Dedifferentiated amniotic fluid mesenchymal stem cell (primary cell): ENCODE measurements at regions not wholly inside any gene's neighbourhood (a gene's known extent, or its start where the extent isn't known, plus 50 kb on each side); places are given as distances from the start of the nearest gene placed in this dataset.
A peak's percentile ranks its signal among the peaks of the same experiment; 100 is the strongest.
"Not testable (repeated sequence)": the region's sequence is repeated elsewhere in the genome, so short reads cannot be mapped to it uniquely, and the experiment has no call there.

Source experiments
- DNase-seq: peaks from one replicate; pipeline ENCODE4 v3.0.0-alpha.2; 2016; ENCODE audit errors: extremely low spot score

DNA sequence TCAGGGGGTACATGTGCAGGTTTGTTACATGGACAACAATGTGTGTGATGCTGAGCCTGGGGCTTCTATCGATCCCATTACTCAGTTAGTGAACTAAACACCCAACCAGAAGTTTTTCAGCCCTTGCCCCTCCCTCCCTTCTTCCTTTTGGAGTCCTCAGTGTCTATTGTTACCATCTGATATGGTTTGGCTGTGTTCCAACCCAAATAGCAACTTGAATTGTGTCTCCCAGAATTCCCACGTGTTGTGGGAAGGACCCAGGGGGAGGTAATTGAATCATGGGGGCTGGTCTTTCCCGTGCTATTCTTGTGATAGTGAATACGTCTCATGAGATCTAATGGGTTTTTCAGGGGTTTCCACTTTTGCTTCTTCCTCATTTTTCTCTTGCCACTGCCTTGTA lies 186.3 kb downstream of the AEBP2 start:
- not testable (repeated sequence) for DNase-seq

- no peak for DNase-seq
These were observed 188.4 kb downstream of the AEBP2 start for GRCh38 chr12:19627719-19628118.

DNA sequence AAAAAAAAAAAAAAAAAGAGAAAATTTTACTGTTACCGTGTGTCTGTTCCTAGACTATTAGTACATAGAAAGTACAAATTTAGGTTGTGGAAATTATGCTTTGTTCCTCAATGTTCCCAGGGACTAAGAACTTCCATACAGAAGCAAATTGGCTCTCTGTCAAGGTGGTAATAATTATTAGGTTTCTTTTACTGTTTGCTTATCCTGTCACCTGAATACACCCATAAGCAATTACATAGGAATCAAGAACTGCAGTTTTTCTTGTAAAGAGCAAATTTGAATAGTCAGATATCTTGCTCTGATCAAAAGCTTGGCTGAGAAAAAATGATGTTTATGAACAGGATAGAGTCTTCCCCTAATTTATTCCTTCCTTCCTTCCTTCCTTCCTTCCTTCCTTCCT lies 191.2 kb downstream of the AEBP2 start:
- DNase-seq, result no peak

GRCh38 chr12:19633194-19633593 lies 193.9 kb downstream of the AEBP2 start:
- no peak for DNase-seq

DNA sequence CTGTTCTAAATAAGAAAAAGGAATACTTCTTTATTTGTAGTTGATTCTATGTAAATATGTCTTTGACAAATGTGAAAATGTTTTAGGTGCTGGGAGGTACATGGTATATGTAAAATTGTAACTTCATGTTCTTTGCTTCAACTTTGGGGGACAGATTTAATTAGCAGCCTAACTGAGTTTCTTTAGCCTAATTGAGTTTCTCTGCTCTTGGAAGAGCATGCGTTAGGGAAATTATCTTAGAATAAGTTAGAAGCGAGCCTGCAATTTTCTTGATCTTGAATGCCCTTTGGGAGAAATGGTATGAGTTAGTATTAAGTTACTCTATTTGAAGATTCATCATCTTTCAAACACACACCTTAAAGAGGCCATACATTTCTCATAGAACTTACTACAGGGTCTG lies 194.3 kb downstream of the AEBP2 start:
- DNase-seq, result no peak

DNA sequence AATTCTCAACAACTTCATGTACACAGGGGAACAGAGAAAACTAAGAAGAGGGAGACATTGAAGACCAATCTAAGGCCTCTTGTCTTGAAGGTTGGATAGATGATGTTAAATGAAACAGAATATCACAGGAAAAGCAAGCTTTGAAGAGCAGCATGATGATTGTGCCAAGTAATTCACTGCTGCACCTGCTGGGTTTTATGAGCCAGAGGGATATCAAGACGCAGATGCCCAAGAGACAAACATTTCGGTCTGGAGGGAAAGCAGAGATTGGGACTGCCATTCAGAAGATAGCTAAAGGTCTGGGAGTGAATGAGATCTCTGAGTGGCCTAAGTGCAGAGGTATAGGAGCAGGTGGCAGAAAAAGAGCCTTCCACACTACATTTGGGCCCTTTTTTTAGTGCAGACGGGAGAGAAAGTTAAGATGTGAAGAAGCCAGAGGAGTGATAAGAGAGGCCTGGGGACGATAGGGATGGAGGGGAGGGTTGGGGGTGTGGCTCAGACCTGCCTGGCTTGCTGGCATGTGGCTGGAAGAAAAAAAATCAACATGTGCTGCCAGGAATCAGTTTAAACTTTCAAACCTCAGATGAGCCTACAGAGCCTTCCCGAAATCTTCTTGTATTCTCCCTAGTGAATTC lies 200.6 kb downstream of the AEBP2 start:
- no peak for DNase-seq

DNA sequence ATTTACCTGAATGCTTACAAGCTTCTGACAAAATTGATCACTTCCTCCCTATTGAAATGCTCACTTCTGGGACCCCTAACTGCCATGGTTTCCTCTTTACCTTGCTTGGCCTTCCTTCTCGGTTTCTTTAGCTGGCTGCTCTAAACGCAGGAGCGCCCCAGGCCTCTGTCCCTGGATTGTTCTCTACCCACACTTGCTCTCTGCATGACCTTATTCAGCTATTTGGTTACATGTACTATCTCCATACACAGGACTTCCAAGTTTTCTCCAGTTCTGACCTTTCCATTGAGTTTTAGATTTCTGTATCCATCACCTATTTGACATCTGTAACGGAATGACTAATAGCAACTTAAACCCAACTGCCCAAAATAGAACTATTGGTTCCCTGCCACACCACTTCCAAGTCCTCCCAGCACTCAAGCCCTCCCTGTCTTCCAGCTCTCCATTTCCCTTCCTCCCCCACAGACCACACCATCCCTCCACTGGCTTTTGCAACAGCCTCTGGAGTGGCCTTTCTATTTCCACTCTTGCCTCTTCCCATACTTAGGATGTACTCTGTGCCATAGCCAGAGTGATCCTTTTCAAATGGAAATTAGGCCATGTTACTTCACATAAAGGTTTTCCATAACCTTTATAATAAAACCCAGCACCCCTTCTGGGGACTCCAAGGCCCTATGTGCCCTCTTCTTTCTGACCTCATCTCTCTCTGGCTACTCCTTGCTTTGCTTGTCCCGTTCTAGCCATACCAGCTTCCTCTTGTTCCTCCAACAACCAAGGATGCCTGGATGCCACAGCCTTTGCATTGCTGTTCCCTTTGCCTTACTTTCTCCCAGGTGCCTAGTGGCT lies 202.2 kb downstream of the AEBP2 start:
- DNase-seq, result no peak

DNA sequence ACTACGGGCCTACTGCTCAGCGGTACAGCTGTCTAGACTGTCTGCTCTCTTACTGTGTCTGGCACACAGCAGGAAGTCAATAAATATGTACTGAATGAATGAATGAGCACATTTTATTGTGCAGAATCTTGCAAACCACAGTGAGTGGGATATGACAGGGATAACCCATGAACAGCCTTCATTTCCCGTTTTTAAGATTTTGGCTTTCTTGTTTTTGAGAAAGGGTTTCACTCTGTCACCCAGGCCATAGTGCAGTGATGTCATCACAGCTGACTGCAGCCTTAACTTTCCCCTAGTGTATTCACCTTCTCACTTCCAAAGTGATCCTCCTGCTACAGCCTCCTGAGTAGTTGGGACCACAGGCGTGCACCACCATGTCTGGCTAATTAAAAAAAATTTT lies 203.1 kb downstream of the AEBP2 start:
- DNase-seq, result no peak

- DNase-seq, result peak; percentile 60
These were observed 204.3 kb downstream of the AEBP2 start for GRCh38 chr12:19643635-19644034.

DNA sequence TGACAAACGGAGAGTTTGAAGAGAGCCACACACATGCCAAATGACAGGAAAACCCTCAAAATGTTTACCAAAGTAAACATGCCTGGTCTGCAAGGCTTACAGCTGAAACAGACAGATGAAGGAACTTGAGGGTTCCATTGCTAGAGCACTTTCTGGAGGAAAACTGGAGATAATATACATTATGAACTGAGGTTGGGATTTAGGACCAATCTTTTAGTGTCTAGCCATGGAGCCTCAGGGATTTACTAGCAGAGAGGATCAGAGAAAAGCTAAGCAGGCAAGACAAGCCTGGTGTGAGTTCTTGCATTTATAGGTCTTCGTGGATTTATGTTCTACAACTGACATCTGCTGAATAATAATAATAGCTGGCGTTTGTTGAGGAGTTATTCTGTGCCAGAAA lies 205.3 kb downstream of the AEBP2 start:
- no peak for DNase-seq

DNA sequence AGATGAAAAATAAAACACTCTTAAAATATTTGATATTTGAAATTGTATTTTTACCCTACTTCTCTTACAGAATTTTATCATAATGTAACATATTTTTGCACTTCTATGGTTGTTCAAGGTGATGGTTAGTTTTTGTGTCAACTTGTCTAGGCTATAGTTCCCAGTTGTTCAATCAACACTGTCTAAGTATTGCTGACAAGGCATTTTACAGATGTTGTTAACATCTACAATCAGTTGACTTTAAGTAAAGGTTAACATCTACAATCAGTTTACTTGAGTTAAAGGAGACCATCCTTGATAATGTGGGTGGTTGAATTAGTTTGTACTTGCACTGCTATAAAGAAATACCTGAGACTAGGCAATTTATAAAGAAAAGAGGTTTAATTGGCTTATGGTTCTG lies 206.5 kb downstream of the AEBP2 start:
- no peak for DNase-seq

GRCh38 chr12:19646599-19646998 lies 207.3 kb downstream of the AEBP2 start:
- DNase-seq, result no peak

- DNase-seq, result no peak
These were observed 208.7 kb downstream of the AEBP2 start for GRCh38 chr12:19647806-19648556.

GRCh38 chr12:19648591-19648990 lies 209.3 kb downstream of the AEBP2 start:
- no peak for DNase-seq

- peak; percentile 21 for DNase-seq
These were observed 213.1 kb downstream of the AEBP2 start for GRCh38 chr12:19652386-19652785.

DNA sequence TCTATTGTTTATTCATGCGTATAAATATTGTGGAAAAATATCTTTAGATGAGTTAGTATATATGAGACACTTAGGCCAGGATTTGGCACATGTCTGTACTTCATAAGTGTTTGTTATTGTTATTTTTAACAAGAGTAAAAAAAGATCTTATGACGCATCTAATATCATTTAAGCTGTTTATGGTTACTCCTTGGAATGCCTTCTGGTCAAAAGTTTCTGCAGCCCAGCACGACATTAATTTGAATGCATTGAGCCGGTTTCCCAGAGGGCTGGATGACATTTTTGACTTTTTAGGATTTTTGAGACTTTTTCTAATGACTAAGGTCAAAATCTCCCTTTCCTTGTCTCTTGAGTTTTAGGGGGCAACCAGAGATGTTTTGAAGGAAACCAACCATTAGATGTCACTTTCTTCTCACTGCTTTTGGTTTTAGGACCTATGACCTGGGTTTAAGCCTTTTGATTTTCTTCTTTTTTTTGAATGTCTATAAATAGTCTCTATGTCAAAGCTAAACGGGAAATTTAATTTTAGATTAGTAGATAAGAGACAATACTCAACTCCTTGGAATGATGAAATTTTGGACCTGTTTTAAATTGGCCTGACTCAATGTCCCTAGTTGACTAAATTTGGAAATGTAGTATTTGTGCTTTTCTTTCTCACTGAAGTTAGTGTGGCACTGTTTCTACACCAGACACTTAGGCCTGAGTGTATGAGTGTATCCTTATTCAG lies 215.5 kb downstream of the AEBP2 start:
- peak; percentile 51 for DNase-seq

GRCh38 chr12:19657118-19657731 lies 217.9 kb downstream of the AEBP2 start:
- DNase-seq, result no peak

- DNase-seq, result no peak
These were observed 218.4 kb downstream of the AEBP2 start for GRCh38 chr12:19657732-19658130.

DNA sequence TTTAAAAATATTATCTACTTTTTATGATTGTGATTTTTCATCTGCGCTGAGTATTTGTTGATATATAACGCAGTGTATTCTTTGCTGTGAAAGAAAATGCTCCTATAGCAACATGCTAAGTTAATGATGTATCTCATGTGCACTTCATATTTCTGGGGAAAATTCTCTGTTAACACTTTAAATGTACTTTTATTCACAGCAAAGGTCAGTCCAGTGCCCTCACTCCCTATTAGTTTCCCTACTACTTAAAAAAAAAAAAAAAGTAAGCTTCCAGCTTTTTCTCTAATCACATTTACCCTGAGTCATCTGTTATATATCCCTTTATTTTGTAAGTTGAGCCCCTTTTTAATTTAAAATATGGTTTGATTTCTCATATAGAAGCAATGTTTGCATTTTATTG lies 219.8 kb downstream of the AEBP2 start:
- no peak for DNase-seq

- no peak for DNase-seq
These were observed 220.2 kb downstream of the AEBP2 start for GRCh38 chr12:19659501-19659900.

- DNase-seq, result no peak
These were observed 226.0 kb downstream of the AEBP2 start for GRCh38 chr12:19665121-19665900.
